Astrocyte of the cerebellum (primary cell): ENCODE measurements at regions not wholly inside any gene's neighbourhood (a gene's known extent, or its start where the extent isn't known, plus 50 kb on each side); places are given as distances from the start of the nearest gene placed in this dataset.

ENCODE experiments used
- DNase-seq: peaks from one replicate; pipeline ENCODE4 v3.0.0-alpha.2; 2011; ENCODE audit warnings: low read depth
- H3K4me3 ChIP-seq: 2 replicates; pipeline ENCODE4 v1.5.1; 2011; ENCODE audit warnings: mild to moderate bottlenecking, low read depth, low read length, moderate library complexity
- CTCF ChIP-seq: IDR thresholded peaks from 2 replicates; pipeline ENCODE4 v1.5.1; 2012; ENCODE audit warnings: low read length, low read depth, moderate library complexity, mild to moderate bottlenecking; ENCODE audit errors: missing control alignments
- in situ Hi-C: cut with HindIII; loops from 2 replicates; pipeline ENCODE4 v1.10.0; 2017; ENCODE audit warnings: low sequenced_read_pairs

- in situ Hi-C loops, result no loop called here
- no peak for TF ChIP-seq CTCF
- DNase-seq, result no peak
- no peak overlapping the region for H3K4me3 ChIP-seq
Measured at GRCh38 chr2:65658881-65659280, 226.5 kb upstream of the SPRED2 start.

DNA sequence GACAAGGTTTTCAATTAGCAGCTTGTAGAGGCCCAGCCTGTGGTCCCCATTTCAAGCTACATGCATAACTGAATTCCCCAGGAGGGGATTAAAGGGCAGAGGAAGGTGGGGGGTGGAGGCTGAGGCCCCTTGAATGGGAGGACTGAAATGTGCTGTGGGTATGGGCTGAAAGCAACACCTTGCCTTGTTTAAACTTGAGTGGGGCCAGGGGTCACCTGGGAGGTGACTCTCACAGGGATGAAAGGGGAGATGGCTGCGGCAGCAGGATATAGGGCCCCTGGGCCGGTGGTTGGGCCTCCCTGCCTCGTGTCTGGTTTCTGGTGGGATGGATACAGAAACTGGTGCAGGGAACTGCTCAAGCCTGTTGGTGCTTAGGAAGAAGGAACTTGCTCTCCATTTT, 225.9 kb upstream of the SPRED2 start:
- in situ Hi-C loops, result no loop called here
- no peak for DNase-seq
- no peak overlapping the region for H3K4me3 ChIP-seq
- no peak for TF ChIP-seq CTCF

DNA sequence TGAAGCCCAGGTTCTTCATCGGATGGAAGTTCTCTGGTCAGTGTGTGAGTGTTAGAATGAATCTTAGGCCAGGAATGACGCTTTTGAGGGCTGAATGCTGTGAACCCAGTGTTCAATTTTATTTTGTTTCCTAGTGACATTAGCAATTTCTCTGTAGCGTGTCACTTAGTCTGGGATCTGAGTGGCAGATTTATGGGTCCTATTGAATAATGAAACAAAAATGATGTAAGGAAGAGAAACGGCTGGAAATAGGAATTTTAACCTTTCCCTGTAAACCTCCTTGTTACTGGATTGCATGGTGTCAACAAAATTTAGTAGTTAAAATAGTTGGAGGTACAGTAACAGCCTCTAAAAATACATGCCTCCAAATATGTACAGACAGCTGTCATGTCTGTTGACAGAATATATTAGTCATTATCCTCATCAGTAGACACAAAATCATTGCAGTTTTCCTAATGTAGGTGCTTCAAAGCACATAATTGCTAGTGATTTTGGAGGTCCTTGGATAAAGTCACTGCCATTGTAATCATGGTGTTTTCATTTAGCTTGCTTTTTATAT, 223.8 kb upstream of the SPRED2 start:
- TF ChIP-seq CTCF, result no peak
- DNase-seq, result no peak
- in situ Hi-C loops, result no loop called here

DNA sequence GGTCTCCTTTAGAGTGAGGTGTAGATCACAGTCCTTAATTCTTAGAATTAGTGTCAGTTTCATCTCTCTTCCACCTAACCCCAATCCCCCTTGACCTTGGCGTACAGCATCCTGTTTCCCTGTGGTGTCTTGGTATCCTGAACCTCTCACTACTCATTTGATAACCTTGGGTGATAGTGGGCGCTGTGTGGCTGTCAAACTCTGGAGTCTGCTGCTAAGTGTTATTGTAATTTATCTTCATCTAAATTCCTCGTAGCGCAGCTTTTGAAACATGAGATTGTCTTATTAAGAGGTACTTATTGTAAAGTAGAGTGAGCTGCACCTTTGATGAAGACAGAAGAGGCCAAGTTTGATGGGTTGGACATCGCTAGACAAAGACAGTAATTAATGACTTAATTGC, 222.6 kb upstream of the SPRED2 start:
- TF ChIP-seq CTCF, result no peak
- in situ Hi-C loops, result no loop called here
- no peak overlapping the region for H3K4me3 ChIP-seq
- DNase-seq, result no peak

More for the DNA sequence above, 223.8 kb upstream of the SPRED2 start:
- H3K4me3 ChIP-seq, result no peak overlapping the region

DNA sequence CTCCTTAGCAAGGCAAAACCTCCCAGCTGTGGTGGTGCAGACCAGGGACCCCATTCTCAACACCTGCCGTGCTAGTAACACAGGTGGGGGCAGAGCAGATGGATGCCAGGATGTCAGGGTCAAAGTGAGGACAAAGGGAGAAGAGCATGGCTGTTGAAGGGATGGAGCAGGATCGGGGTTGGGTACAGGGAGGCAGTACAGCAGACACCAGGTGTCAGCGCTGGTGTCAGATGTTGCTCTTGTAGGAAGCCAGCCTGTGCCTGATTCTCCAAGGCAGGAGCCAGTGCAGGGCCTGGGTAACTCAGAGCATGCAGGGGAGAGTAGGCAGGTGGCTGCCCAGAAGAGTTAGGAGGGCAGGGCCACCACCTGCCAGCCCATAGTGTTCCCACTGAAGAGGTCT, 222.1 kb upstream of the SPRED2 start:
- no peak overlapping the region for H3K4me3 ChIP-seq
- no peak for TF ChIP-seq CTCF
- no peak for DNase-seq
- in situ Hi-C loops, result no loop called here

DNA sequence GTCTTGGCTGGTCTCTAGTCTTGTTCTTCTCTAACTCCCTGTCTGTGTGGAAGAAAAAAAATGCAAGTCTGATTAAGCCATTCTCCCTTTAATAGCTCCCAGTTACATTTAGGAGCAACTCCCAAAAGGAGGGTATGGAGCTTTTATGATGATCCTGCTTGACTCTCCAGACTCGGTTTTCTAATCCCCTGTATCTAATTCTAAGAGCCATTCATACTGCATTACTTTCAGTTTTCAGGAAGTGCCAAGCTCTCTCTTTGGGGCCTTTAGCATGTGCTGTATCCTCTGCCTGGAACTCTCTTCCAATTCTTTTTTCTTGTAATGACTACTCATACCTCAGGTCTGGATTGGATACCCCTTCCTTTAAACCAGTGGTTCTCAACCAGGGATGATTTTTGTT, 219.7 kb upstream of the SPRED2 start:
- no peak for DNase-seq
- no peak for TF ChIP-seq CTCF
- in situ Hi-C loops, result no loop called here
- H3K4me3 ChIP-seq, result no peak overlapping the region
